Activated CD4-positive, alpha-beta T cell treated with anti-CD3 and anti-CD28 coated beads, Interleukin-10, Interleukin-2, amounts not matched to agents 100 ng/mL and 50 ng/mL, durations not matched to agents 16 hours and 8 hours (primary cell): ENCODE measurements at regions not wholly inside any gene's neighbourhood (a gene's known extent, or its start where the extent isn't known, plus 50 kb on each side); places are given as distances from the start of the nearest gene placed in this dataset.
"Not testable (repeated sequence)": the region's sequence is repeated elsewhere in the genome, so short reads cannot be mapped to it uniquely, and the experiment has no call there.

Experiments
- DNase-seq: peaks from one replicate; pipeline ENCODE4 v3.0.0-alpha.2; 2020

DNA sequence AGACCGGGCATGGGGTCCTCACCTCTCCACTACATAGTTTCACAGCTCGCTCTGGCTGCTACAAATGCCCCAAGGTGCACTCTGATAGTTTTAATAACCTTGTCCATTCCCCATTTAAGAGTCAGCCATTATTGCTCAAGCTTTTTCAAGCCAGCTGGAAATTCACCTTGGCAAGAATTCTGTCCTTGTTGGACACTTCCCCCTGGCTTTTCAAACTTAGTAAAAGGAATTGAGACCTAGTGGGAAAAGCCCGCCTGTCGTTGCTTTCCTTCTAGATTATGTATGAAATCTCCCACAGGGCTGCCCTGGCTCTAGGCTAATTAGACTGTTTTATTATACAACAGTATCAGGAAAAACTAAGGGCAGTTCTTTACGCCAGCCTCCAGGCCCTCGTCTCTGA is 293.7 kb upstream of the GADL1 start:
- DNase-seq: no peak

DNA sequence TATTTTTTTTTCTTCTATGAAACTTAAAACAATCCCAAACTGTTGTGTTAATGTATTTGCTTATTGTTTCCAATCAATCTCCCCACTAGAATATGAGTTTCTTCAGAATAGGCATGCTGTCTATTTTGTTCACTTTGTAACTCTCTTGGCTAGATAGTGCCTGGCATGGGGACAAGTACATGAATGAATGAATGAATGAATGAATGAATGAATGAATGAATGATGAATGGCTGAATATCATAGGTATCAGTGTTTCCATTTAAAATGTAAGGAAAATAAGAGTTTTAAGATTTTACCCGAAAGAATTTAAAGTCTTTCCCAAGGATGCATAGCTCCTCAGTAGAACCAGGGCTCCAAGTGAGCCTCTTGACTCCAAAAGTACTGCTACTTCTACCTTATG is 294.9 kb upstream of the GADL1 start:
- DNase-seq: no peak

DNA sequence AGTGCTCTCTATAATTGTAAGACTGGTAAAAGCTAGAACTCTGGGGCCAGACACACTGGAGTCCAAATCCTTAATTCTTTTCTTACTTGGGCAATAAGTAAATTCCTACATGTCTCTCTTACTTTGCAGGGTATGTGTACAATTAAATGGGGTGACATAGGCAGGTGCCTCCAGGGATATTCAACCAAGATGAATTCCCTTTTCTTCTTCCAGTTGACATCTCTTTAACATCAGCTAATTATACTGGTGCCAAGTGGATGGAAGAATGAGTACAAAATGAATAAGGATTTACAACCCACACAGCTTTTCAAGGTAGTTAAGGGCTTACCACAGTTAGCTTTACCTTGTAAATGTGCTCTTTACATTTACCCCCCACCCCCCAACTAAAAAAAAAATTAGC is 295.5 kb upstream of the GADL1 start:
- DNase-seq: no peak

DNA sequence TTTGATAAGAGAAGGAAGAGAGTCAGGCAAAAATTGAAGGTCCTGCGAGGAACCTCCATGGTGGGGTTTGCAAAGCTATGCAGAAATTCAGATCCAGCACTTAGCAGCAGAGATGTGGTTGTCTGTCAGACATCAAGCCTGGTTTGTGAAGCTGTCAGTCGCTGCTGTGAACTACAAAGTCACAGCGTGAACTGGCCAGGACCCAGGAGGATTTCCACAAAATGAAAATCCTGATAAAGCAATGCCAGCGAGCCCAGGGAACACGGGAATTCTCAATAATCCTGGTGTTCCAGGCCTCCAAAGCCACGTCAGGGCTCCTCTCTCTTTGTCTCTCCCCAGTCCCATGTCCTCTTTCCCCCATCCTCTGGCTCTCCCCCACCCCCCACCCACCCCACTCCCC is 296.9 kb upstream of the GADL1 start:
- DNase-seq: no peak

DNA sequence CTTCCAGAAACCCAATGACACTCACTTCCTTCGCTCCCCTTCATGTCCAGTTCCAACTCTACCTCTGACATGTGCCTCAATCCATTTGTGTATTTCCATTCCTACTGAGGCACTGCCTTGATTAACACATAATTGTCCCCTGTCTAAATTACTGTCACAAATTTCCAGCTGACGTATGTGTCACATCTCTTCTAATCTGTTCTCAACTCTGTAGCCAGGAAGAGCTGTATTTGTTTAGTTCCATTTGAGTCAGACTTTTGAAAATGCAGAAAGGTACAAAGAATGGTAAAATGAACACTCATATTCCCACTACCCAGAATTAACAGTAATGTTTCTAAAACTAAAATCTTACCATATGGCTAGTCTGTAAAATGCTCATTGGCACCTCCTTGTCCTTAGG is 299.0 kb upstream of the GADL1 start:
- peak; percentile 20 for DNase-seq

DNA sequence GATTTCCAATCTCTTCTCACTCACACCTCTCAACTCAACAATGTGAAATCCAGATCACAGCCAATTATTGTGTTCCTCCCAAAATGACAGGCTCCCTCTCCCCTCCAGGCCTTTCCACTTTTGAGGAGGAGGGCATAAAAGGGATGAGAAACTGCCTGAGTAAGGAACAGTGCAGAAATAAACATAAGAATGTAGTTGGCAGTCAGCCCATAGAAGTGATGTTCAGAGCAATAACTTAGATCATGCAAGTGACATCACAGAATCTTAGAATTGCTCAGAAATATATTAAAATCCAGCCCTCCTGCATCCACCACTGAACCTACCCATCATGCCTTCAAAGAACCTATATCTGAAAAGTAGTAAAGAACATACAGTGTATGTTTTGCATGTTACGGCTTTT is 299.4 kb upstream of the GADL1 start:
- no peak for DNase-seq

DNA sequence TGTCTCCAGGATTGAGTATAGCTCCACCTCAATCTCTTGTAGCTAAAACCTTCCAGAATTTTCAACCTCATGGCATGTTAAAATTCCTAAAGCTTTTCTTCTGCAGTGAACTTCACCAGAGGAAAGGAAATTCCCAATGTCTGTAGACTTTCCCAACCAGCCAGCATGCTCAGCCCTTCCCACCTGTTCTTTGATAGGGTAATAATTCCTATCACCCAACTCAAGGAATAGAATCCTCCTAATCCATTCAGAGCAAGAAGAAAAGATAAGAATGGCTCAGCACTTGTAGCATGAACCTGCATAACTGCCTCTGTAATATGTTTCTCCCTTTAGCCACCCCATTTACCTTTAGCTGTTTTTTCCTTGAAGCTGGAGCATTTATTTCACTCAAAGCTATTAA is 301.8 kb upstream of the GADL1 start:
- no peak for DNase-seq

DNA sequence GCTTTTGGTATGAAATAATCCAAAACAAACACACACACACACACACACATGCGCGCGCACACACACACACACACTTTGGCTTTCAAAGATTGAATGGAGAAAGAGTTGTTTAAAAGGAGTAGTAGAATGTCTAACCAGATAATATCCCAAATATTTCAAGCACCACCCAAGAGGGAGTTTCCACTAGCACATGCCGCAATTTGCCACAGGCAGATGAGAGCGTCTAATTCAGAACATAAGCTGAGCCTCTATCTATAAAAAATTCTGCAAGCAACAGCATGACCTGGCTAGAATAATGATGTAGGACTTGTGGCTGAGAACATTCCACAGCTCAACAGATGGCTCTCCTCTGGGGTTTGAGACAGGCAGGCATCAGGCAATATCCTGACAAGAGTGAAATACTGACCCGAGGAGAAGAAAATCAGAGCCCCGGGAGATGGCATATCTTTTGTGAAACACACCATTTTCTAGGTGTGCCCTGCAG is 302.5 kb upstream of the GADL1 start:
- DNase-seq: no peak

DNA sequence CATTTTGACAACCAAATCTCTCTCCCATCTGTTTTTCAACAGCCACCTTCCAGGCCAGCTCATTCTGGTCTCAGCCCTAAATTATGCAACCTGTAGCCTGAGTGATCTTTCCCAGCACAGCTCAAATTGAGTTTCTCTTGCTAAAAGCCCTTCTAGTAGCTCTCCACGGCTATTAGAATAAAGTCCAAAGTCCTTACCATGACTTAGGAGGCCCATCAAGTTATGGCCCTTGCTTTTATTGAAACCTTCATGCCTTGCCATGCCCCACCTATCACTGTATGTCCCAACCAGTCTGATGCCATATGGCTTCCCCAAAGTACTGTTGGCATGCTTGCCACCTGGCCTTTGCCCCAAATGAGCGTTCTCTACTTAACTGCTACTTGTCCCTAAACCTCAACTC is 303.5 kb upstream of the GADL1 start:
- no peak for DNase-seq

DNA sequence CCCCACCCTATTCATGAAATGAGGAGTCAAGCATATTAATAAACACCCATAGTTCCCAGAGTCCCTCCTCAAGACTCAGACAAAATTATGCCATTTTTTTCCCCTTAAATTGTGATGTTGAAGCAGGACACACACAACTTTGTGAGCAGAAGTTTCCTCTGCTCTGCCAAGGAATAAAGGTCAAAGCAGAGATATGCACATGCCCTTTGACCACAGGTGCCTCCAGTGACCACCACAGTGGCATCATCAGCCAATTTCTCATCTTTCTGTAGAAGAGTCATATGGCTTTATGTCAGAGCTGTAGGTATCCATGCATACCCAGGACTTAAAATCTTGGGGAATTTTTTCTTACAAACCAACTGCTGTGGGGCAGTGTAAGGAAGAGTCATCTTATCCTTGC is 304.4 kb upstream of the GADL1 start:
- DNase-seq: no peak

DNA sequence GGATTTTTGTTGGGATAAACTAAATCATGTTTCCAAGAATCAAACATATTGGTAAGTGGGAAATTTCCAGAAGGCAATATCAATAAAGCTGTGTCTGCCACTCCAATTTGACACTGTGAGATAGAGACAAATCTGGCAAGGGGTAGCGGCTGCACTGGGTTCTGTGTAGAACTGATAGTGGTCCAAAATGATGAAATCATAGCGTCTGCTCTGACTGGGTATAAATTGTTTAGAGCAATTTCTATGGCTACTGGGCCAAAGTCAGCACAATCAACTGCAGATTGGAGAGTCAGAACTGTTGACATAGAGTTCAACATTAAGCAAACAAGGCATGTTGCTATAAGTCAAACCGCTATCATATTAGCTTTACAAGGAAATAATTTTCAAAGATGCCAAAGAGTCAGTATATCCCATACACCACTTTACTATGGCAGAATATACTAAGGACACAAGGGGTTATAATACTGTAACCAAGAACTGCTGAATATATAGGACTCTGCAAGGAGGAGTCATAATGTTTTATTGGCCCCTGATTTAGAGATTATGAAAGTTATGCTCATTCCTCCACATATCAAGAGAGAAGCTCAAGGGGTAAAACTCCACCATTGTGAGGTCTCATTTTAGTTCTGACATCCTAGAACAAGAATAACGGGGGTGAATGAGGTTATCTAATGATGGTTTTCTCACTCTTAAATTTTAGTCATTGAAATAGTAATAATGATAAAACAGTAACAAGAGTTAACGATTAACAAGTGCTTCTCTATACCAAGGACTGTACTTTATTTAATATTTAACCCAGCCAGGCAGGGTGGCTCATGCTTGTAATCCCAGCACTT is 309.7 kb upstream of the GADL1 start:
- no peak for DNase-seq

DNA sequence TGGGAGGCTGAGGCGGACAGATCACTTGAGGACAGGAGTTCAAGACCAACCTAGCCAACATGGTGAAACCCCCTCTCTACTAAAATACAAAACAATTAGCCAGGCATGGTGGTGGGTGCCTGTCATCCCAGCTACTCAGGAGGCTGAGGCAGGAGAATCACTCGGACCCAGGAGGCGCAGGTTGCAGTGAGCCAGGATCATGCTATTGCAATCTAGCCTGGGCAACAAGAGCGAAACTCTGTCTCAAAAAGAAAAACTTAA is 310.3 kb upstream of the GADL1 start:
- not testable (repeated sequence) for DNase-seq

DNA sequence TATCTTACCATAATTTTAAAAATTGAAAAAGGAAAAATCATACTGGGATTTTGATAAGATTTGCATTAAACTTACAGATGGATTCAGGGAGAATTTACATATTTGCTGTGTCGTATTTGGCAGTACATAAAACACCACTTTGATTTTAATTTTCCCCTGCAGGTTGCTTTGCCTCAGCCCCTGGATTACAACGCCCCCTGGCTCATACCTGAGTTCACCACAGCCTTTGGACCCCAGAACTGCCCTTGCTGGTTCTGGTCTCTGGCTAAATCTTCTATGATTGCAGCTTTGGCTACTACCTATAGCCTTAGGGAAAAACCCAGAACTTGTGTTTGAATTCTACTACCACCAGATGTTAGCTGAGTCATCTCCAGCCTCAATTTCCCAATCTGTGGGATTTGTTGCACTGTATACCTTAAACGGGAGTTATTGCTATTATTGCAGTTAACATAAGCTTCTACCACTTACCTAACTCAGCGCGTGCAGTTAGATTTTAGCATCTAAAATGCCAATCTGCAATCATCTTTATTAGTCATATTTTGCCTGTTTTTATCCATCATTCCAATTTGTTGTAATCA is 315.7 kb upstream of the GADL1 start:
- no peak for DNase-seq

DNA sequence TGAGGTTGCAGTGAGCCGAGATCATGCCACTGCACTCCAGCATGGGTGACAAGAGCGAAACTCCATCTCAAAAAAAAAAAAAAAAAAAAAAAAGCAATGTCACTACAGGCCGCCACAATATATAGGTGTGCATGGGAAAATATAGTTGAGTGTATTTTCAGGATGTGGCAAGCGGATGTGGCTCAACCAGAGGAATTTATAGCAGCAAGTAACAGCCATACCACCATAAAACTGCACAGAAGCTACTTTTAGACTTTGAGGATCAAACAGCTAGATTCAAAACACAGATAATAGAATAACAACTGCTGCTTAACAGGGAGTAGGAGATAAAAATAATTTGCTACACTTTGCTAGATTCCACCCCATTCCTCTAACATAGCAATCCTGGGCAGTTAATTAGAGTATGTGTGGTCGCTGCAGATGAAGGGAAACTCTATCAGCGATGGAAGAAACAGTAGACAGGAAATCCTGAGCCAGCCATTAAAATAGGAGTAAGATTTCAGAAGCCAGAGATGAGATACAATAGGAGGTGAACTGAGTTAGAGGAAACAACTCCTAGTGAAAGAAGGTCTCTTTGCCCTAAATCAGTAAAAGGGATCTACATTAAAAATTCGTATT is 318.7 kb upstream of the STT3B start:
- DNase-seq: peak; percentile 69

DNA sequence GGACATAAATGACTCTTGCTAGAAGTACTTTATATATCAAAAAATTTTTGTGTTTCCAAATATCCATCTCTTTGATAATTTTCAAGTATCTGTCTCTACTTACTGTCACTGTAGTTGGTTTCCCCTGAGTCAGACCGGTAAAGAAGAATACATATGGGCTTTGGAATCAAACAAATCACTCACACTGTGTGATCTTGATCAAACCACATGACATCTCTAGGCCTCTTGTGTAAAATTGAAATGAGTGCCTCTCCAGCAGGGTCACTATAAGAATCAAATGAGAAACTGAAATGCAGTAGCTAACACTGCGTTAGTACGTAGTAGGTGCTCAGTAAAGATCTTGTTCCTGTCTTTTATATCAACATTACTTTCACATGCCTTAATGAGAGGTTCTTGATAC is 314.6 kb upstream of the STT3B start:
- peak; percentile 59 for DNase-seq

DNA sequence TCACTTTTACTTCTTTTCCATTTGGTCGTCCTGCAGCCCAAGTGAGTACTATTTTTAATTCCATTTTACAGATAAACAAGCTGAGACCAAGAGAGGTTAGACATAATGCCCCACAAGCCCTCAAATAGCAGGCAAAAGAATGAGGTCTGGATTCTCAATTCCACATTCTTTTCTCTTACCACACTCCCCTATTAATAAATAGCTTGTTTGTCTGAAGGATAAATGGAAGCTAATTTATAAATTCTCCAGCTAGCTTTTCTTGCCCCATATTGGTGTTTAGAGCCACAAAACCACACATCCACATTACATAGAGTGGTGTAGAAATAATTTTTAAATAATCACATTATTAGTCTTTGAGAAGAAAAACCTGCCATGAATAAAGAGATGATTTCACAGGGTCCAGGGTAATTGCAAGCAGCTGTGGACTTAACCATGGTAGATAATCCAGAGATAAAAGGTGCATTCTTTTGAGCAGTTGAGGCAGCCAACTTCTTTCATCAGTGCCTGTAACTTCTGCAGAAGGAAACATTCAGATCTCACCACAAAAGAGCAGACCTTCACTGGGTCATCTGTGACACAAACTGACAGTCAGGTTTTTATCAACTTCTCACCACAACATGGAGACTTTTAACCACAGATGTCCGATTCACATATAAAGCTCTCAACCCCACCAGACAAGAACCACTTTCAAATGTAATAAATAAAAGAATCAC is 313.4 kb upstream of the STT3B start:
- DNase-seq: peak; percentile 58

DNA sequence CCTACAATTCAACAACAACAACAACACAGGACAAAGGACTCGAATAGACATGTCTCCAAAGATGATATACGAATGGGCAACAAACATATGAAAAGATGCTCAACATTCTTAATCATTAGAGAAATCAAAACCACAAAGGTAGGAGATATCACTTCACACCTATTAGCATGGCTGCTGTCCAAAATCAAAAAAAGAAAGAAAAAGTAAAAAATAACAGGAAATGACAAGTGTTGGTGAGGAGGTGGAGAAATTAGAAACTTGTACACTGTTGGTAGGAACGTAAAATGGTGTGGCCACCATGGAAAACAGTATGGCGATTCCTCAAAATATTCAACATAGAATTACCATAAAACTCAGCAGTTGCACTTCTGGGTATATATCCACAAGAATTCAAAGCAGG is 312.3 kb upstream of the STT3B start:
- no peak for DNase-seq

DNA sequence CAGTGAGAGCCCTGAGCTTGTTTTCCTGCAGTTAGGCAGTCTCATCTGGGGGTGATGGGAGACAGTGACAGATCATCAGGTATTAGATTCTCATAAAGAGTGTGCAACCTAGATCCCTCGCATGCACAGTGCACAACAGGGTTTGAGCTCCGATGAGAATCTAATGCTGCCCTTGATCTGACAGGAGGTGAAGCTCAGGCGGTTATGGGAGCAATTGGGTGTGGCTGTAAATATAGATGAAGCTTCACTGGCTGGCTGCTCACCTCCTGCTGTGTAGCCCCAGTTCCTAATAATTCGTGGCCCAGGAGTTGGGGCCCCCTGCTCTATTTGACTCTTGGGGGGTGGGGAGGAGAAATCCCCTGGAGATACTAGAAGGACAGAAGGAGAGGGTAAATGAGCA is 309.4 kb upstream of the STT3B start:
- no peak for DNase-seq

DNA sequence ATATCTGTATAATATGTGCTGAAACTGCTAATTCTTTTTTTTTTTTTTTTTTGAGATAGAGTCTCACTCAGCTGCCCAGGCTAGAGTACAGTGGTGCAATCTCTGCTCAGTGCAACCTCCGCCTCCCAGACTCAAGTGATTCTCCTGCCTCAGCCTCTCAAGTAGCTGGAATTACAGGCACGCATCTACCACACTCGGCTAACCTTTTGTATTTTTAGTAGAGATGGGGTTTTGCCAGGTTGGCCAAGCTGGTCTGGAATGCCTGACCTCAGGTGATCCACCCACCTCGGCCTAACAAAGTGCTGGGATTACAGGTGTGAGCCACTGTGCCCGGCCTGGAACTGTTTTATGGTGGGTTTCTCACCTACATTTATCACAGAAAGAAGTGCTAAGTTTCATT is 307.8 kb upstream of the STT3B start:
- no peak for DNase-seq

DNA sequence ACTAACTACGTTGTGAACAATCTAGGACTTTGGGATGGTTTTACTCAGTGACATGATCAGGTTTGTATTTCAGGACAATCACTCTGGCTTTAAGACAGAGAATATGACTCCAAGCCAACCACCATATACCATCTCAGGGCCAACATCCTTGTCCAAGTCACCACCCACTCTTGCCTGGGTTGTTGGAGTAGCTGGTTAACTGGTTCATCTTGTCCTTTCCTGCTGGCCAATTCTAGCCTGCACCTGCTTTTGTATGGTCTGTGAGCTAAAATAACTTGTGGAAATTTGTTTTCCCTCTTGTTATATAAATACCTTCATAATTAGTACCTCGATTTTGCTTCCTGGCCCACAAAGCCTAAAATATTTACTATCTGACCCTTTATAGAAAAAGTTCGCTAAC is 306.8 kb upstream of the STT3B start:
- no peak for DNase-seq

DNA sequence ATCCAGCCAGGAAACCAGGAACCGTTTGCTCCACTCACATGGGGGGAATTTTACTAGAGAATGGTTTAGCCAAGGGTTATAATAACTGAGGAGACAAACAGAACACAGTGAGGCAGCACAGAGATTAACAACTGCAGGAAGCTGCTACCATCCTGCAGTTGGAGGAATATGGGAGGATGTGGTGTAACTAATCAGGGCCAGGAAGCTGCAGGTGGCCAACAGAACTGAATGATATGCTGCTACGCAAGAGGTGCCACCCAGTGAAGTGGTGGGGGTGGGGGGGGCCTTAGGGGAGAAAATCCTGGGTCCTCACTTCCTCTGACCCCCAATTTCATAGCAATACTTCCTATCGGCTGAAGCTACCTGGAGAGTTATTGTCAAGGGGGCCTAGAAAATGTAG is 306.4 kb upstream of the STT3B start:
- DNase-seq: peak; percentile 68

DNA sequence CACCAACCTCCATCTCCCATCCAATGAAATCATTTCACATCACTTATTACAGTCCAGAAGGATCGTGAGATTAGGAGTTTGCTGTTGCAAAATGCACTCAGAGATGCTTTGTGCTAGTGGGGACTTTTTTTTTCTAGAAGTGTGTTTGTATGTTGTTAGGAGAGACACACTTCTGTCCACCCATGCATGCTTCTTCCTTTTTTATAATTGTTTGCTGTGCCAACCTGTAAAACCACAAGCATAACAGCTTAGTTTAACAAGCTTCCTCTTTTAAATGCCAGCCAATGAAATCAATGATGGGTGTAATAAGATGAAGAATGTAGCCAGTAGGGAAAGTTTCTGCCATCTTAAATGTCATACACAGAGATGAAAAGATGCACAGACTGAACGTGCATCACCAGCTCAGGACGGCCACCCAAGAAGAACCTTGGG is 305.6 kb upstream of the STT3B start:
- DNase-seq: no peak

DNA sequence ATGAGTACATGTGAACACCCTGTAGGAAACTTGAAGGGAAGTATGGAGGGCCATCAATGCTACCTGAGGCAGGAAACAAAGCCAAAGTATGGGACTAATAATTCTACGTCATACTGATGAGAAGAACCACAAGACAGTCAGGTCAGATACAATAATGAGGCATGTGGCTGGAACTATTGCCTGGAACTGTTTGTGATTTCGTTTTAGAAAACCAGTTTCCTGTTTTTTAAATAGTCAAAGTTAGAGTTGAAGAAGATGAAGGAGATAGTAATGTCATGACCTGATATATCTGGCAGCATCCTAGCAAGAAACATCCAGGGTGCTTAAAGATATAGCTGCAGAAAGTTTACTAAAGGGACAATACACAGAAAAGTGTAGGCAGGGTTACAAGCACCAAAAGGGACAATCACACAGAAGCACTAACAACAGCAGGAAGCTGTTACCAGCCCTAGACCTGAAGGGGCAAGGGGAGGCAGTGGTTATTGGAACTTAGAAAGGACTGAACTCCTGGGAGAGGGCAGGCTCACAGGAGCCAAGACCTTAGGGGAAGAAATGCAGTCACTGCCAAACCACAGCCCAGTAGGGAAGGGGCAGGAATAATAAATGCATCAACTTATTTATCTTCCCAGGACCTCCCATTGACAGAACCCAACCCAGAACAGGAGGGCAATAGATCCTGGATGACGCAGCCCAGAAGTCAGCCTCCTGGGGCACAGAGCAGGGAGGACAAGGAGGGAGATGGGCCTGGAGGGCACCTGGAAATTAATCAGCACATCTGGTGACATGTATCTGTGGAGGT is 302.1 kb upstream of the STT3B start:
- DNase-seq: peak; percentile 45
